ENCODE measurements at regions not wholly inside any gene's neighbourhood (a gene's known extent, or its start where the extent isn't known, plus 50 kb on each side); places are given as distances from the start of the nearest gene placed in this dataset.

GRCh38 chr20:8981482-8981881 lies 87.4 kb upstream of the PLCB4 start:
- no peaks in the 10 kb centered on the region for H3K27me3 Mint-ChIP-seq (ENCODE audit: insufficient read depth, low read depth, poor library complexity)

GRCh38 chr20:8983478-8984345 lies 85.2 kb upstream of the PLCB4 start:
- no peaks in the 10 kb centered on the region for H3K9me2 ChIP-seq (ENCODE audit: insufficient read depth)
- Mint-ChIP-seq H3K27ac (no peak overlapping the region), H3K4me1 (no peaks in the 10 kb centered on the region), H3K9me3 (no peaks in the 10 kb centered on the region), H3K36me3 (ENCODE audit: low read depth) (no peaks in the 10 kb centered on the region), H3K4me3 (no peak overlapping the region), H3K27me3 (ENCODE audit: insufficient read depth, low read depth, poor library complexity) (no peaks in the 10 kb centered on the region)
- no peak overlapping the region for H2AFZ ChIP-seq
- H3K4me3 ChIP-seq: no peak overlapping the region
- ATAC-seq (no peak), DNase-seq (ENCODE audit: low spot score) (no peak)
- H3K4me1 ChIP-seq (ENCODE audit: insufficient read depth): no peaks in the 10 kb centered on the region
- no peaks in the 10 kb centered on the region for H3K79me2 ChIP-seq (replicated peaks; ENCODE audit: insufficient read depth)
- no peak overlapping the region for H3K27ac ChIP-seq (ENCODE audit: low read depth)
- H3F3A ChIP-seq (replicated peaks; ENCODE audit: low read depth): no peaks in the 10 kb centered on the region
- H3K27me3 ChIP-seq (ENCODE audit: insufficient read depth): no peaks in the 10 kb centered on the region
- no peak overlapping the region for H3K4me2 ChIP-seq
- H4K20me1 ChIP-seq (replicated peaks; ENCODE audit: insufficient read depth): no peaks in the 10 kb centered on the region; the same call in 1 of the 2 replicates
- H3K36me3 ChIP-seq (ENCODE audit: insufficient read depth): no peaks in the 10 kb centered on the region
- TF ChIP-seq EZH2phosphoT487 (IDR thresholded peaks at IDR 0.05; ENCODE audit: unreplicated experiment) (no peak), EZH2 (IDR thresholded peaks at IDR 0.05; ENCODE audit: low read depth, unreplicated experiment) (no peak), JUNB (IDR thresholded peaks at IDR 0.05; ENCODE audit: unreplicated experiment) (no peak), ETS1 (IDR thresholded peaks at IDR 0.05) (no peak), STAT1 (IDR thresholded peaks at IDR 0.05; ENCODE audit: unreplicated experiment) (no peak)

More at GRCh38 chr20:8981482-8981881, 87.4 kb upstream of the PLCB4 start:
- no peaks in the 10 kb centered on the region for H3K4me1 ChIP-seq (ENCODE audit: insufficient read depth)
- Mint-ChIP-seq H3K27ac (no peak overlapping the region), H3K36me3 (ENCODE audit: low read depth) (no peaks in the 10 kb centered on the region), H3K9me3 (no peaks in the 10 kb centered on the region), H3K4me3 (no peak overlapping the region), H3K4me1 (no peaks in the 10 kb centered on the region)
- H3K79me2 ChIP-seq (replicated peaks; ENCODE audit: insufficient read depth): no peaks in the 10 kb centered on the region
- TF ChIP-seq REST (IDR thresholded peaks at IDR 0.05; ENCODE audit: unreplicated experiment): no peak
- DNase-seq (ENCODE audit: low spot score): no peak
- H3K4me3 ChIP-seq: no peak overlapping the region
- H3K27me3 ChIP-seq (ENCODE audit: insufficient read depth): no peaks in the 10 kb centered on the region
- no peak overlapping the region for H3K27ac ChIP-seq (ENCODE audit: low read depth)
- H3K4me2 ChIP-seq: no peak overlapping the region
- H3K36me3 ChIP-seq (ENCODE audit: insufficient read depth): no peaks in the 10 kb centered on the region
- H2AFZ ChIP-seq: no peak overlapping the region
- H3F3A ChIP-seq (replicated peaks; ENCODE audit: low read depth): no peaks in the 10 kb centered on the region
- no peaks in the 10 kb centered on the region; the same call in 1 of the 2 replicates for H4K20me1 ChIP-seq (replicated peaks; ENCODE audit: insufficient read depth)
- no peak for ATAC-seq
- no peaks in the 10 kb centered on the region for H3K9me2 ChIP-seq (ENCODE audit: insufficient read depth)

All from GM23338 (cell line).